OCI-LY3 (cell line): ENCODE measurements at regions not wholly inside any gene's neighbourhood (a gene's known extent, or its start where the extent isn't known, plus 50 kb on each side); places are given as distances from the start of the nearest gene placed in this dataset.
"Not testable (repeated sequence)": the region's sequence is repeated elsewhere in the genome, so short reads cannot be mapped to it uniquely, and the experiment has no call there.

ENCODE experiments used
- CTCF ChIP-seq: fragments of 200-600, 300-600 bp; sonication (generic); IDR thresholded peaks from 2 replicates; pipeline ENCODE4 v1.5.1; 2014; ENCODE audit warnings: antibody characterized with exemption, low read length, low read depth
- EZH2phosphoT487 ChIP-seq: fragments of 200-600 bp; shearing (Covaris generic); IDR thresholded peaks from 2 replicates; pipeline ENCODE4 v1.6.1; 2018; ENCODE audit warnings: antibody characterized with exemption, mixed run types, low read depth

DNA sequence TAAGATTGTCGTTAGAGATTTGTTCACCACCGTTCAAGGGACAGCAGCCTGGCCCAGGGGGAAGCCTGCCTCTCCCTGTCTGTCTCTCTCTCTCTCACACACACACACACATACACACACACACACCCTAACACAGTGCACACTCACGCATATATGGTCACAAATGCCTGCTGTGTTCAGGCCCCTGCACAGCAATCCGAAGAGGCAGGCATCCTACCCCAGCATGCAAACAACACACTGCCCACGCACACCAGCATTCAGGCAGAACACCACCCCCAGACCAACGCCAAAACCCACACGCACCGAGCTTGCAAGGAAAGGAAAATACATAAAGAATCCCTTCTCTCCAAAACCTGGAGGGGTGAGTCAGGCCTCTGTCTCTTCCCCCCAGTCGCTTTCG, 111.6 kb upstream of the FOXD4L5 start:
- TF ChIP-seq CTCF, EZH2phosphoT487: not testable (repeated sequence)
